Astrocyte (in vitro differentiated cells and primary cell): ENCODE measurements at regions not wholly inside any gene's neighbourhood (a gene's known extent, or its start where the extent isn't known, plus 50 kb on each side); places are given as distances from the start of the nearest gene placed in this dataset.

Experiments used
- DNase-seq: peaks from one replicate; pipeline ENCODE4 v3.0.0-alpha.2; 2010; ENCODE audit warnings: low read depth
- FAIRE-seq: peaks from 2 replicates; lab custom pipeline; 2011; peaks lifted over from hg19 to GRCh38; lab: Jason Lieb, UNC
- H2AFZ ChIP-seq: 2 replicates; pipeline ENCODE4 v1.6.0; 2012; ENCODE audit warnings: low read depth, low read length, inconsistent platforms
- H3K27ac ChIP-seq: 2 replicates; pipeline ENCODE4 v1.5.1; 2011; ENCODE audit warnings: low read depth, low read length, inconsistent platforms
- H3K27me3 ChIP-seq: 2 replicates; pipeline ENCODE4 v1.6.0; 2011; ENCODE audit warnings: low read length, inconsistent platforms; ENCODE audit not compliant: insufficient read depth
- H3K36me3 ChIP-seq: 2 replicates; pipeline ENCODE4 v1.5.1; 2011; ENCODE audit warnings: low read length, inconsistent platforms; ENCODE audit not compliant: insufficient read depth
- H3K4me1 ChIP-seq: 2 replicates; pipeline ENCODE4 v1.5.1; 2011; ENCODE audit warnings: low read length, inconsistent platforms; ENCODE audit not compliant: insufficient read depth
- H3K4me2 ChIP-seq: 2 replicates; pipeline ENCODE4 v1.6.0; 2012; ENCODE audit warnings: low read length, inconsistent platforms
- H3K4me3 ChIP-seq: 2 replicates; pipeline ENCODE4 v1.5.1; 2011; ENCODE audit warnings: low read depth, mild to moderate bottlenecking, low read length, inconsistent platforms; ENCODE audit not compliant: insufficient read depth
- H3K79me2 ChIP-seq: 2 replicates; pipeline ENCODE4 v1.6.0; 2012; ENCODE audit warnings: mild to moderate bottlenecking, low read length, inconsistent platforms; ENCODE audit not compliant: insufficient read depth
- H3K9ac ChIP-seq: 2 replicates; pipeline ENCODE4 v1.6.0; 2012; ENCODE audit warnings: mild to moderate bottlenecking, low read length, inconsistent platforms
- H3K9me3 ChIP-seq: 2 replicates; pipeline ENCODE4 v1.5.1; 2012; ENCODE audit warnings: low read depth, mild to moderate bottlenecking, low read length, inconsistent platforms; ENCODE audit not compliant: insufficient read depth
- H4K20me1 ChIP-seq: 2 replicates; pipeline ENCODE4 v1.6.0; 2012; ENCODE audit warnings: low read length, inconsistent platforms; ENCODE audit not compliant: insufficient read depth
- H3K27ac Mint-ChIP-seq: one replicate; pipeline ENCODE4 v1.8.0; 2021; ENCODE audit warnings: mild to moderate bottlenecking, mixed read lengths; ENCODE audit not compliant: unreplicated experiment
- H3K27me3 Mint-ChIP-seq: one replicate; pipeline ENCODE4 v1.8.0; 2021; ENCODE audit warnings: low read depth, mixed read lengths; ENCODE audit not compliant: unreplicated experiment
- H3K36me3 Mint-ChIP-seq: one replicate; pipeline ENCODE4 v1.8.0; 2021; ENCODE audit warnings: low read depth, mixed read lengths; ENCODE audit not compliant: unreplicated experiment
- H3K4me1 Mint-ChIP-seq: one replicate; pipeline ENCODE4 v1.8.0; 2021; ENCODE audit warnings: low read depth, mixed read lengths; ENCODE audit not compliant: unreplicated experiment
- H3K4me3 Mint-ChIP-seq: one replicate; pipeline ENCODE4 v1.8.0; 2021; ENCODE audit warnings: mild to moderate bottlenecking, moderate library complexity, mixed read lengths; ENCODE audit not compliant: unreplicated experiment
- H3K9me3 Mint-ChIP-seq: one replicate; pipeline ENCODE4 v1.8.0; 2021; ENCODE audit warnings: mild to moderate bottlenecking, mixed read lengths; ENCODE audit not compliant: unreplicated experiment
- CTCF ChIP-seq: IDR thresholded peaks from 2 replicates; pipeline ENCODE4 v1.5.1; 2011; ENCODE audit warnings: low read depth, mild to moderate bottlenecking, inconsistent platforms, low read length, moderate library complexity; ENCODE audit not compliant: insufficient read depth
- EZH2 ChIP-seq: IDR thresholded peaks from 2 replicates; pipeline ENCODE4 v1.6.1; 2012; ENCODE audit warnings: mild to moderate bottlenecking, low read length, inconsistent platforms; ENCODE audit not compliant: insufficient read depth

GRCh38 chr18:77444385-77444784, 194.7 kb downstream of the GALR1 start:
- TF ChIP-seq EZH2 (no peak), CTCF (no peak)
- H3K4me2 ChIP-seq = no peak overlapping the region
- H3K9me3 ChIP-seq = peaks cover 3% of the 10 kb centered on the region
- H3K9ac ChIP-seq = no peak overlapping the region
- no peak overlapping the region for H3K27ac ChIP-seq
- no peaks in the 10 kb centered on the region for H4K20me1 ChIP-seq
- no peak overlapping the region for H3K27ac Mint-ChIP-seq
- no peaks in the 10 kb centered on the region for H3K27me3 ChIP-seq
- H3K36me3 Mint-ChIP-seq = no peaks in the 10 kb centered on the region
- DNase-seq (no peak), FAIRE-seq (no peak)
- no peak overlapping the region for H3K4me3 Mint-ChIP-seq
- no peak overlapping the region for H3K4me3 ChIP-seq
- no peaks in the 10 kb centered on the region for H3K4me1 Mint-ChIP-seq
- peaks cover 14% of the 10 kb centered on the region for H3K27me3 Mint-ChIP-seq
- H3K36me3 ChIP-seq = no peaks in the 10 kb centered on the region
- H3K4me1 ChIP-seq = no peaks in the 10 kb centered on the region
- no peaks in the 10 kb centered on the region for H3K79me2 ChIP-seq
- H3K9me3 Mint-ChIP-seq = peaks cover 2% of the 10 kb centered on the region
- no peak overlapping the region for H2AFZ ChIP-seq

- no peaks in the 10 kb centered on the region for H3K79me2 ChIP-seq
- H3K4me2 ChIP-seq = no peak overlapping the region
- peaks cover 17% of the 10 kb centered on the region for H3K27me3 Mint-ChIP-seq
- H3K4me1 ChIP-seq = no peaks in the 10 kb centered on the region
- TF ChIP-seq CTCF (no peak), EZH2 (no peak)
- H3K4me3 ChIP-seq = no peak overlapping the region
- no peak for FAIRE-seq
- peaks cover 2% of the 10 kb centered on the region for H3K9me3 Mint-ChIP-seq
- no peaks in the 10 kb centered on the region for H3K9me3 ChIP-seq
- no peak overlapping the region for H3K9ac ChIP-seq
- H3K4me1 Mint-ChIP-seq = no peaks in the 10 kb centered on the region
- H3K36me3 Mint-ChIP-seq = no peaks in the 10 kb centered on the region
- no peak for DNase-seq
- H3K27ac ChIP-seq = no peak overlapping the region
- H3K27me3 ChIP-seq = no peaks in the 10 kb centered on the region
- H3K36me3 ChIP-seq = no peaks in the 10 kb centered on the region
- H3K27ac Mint-ChIP-seq = no peak overlapping the region
- H3K4me3 Mint-ChIP-seq = no peak overlapping the region
- no peaks in the 10 kb centered on the region for H4K20me1 ChIP-seq
- no peak overlapping the region for H2AFZ ChIP-seq
Measured at GRCh38 chr18:77448046-77448445, 198.4 kb downstream of the GALR1 start.

- H3K27ac ChIP-seq = no peak overlapping the region
- H3K9ac ChIP-seq = no peak overlapping the region
- no peaks in the 10 kb centered on the region for H3K4me1 ChIP-seq
- H3K36me3 ChIP-seq = no peaks in the 10 kb centered on the region
- no peak for FAIRE-seq
- no peaks in the 10 kb centered on the region for H4K20me1 ChIP-seq
- Mint-ChIP-seq H3K27me3 (peaks cover 9% of the 10 kb centered on the region), H3K36me3 (no peaks in the 10 kb centered on the region), H3K4me1 (no peaks in the 10 kb centered on the region), H3K9me3 (no peaks in the 10 kb centered on the region), H3K4me3 (no peak overlapping the region), H3K27ac (no peak overlapping the region)
- no peaks in the 10 kb centered on the region for H3K27me3 ChIP-seq
- H3K9me3 ChIP-seq = no peaks in the 10 kb centered on the region
- TF ChIP-seq EZH2 (no peak), CTCF (no peak)
- H3K4me2 ChIP-seq = no peak overlapping the region
- no peak overlapping the region for H3K4me3 ChIP-seq
- no peak for DNase-seq
- H3K79me2 ChIP-seq = no peaks in the 10 kb centered on the region
- H2AFZ ChIP-seq = no peak overlapping the region
Measured at GRCh38 chr18:77455004-77455403, 205.4 kb downstream of the GALR1 start.
